ENCODE measurements at regions not wholly inside any gene's neighbourhood (a gene's known extent, or its start where the extent isn't known, plus 50 kb on each side); places are given as distances from the start of the nearest gene placed in this dataset.

GRCh38 chr4:100082852-100083251 lies 107.4 kb downstream of the DDIT4L start:
- no peak for FAIRE-seq

DNA sequence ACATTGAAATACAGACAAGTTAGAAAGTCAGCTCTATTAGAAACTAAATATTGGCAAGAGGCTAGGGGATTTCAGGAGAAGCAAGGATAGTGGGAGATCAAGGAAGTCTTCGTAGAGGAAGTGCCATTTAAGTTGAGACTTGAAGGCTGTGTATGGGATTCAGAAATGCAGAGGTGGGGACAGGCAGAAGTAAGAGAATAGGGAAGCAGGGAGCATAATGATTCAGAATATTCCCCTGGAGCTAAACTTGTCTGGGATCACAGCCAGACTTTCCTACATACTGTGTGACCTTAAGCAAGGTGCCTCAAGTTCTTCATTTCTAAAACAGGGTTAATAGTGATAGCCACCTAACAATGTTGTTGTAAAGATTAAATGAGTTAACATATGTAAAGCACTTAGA lies 108.8 kb downstream of the DDIT4L start:
- no peak for FAIRE-seq

DNA sequence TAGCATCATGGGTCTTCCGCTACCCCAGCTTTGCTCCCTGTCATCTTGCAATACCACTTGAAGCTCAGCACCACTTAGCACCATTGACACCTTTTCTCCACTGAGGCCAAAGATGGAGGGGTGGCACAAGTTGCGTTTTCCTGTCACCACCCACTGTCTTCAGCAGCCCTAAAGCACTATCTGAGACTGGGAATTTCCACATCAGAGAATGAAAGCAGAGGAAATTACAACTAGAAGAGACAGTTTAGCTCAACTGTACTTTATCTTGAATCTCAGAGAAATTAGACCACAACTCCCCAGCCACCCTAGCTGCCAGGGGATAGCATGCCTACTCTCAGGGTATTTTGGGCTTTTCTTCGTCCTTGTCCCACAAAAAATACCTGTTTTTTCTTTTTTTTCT lies 111.0 kb downstream of the DDIT4L start:
- FAIRE-seq, result no peak

DNA sequence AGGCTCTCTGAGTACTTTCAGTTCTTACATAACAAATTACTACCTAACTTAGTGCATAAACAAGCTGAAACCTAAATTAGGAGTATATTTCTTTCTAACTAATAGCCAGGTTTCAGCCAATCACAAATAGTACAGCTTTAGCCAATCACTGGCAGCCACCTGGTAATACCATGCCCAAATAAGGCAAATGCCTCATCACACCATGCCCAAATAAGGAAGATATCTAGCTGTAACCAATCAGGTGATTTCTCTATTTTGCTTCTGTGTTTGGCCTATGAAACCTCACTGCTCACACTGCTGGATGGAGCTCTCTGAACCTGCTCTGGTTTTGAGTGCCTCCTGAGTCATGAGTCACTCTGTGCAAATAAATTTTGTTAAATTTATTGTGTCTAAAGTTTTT lies 113.5 kb downstream of the DDIT4L start:
- no peak for FAIRE-seq

- FAIRE-seq, result no peak
Observed at GRCh38 chr4:100075486-100076270, 114.6 kb downstream of the DDIT4L start.

DNA sequence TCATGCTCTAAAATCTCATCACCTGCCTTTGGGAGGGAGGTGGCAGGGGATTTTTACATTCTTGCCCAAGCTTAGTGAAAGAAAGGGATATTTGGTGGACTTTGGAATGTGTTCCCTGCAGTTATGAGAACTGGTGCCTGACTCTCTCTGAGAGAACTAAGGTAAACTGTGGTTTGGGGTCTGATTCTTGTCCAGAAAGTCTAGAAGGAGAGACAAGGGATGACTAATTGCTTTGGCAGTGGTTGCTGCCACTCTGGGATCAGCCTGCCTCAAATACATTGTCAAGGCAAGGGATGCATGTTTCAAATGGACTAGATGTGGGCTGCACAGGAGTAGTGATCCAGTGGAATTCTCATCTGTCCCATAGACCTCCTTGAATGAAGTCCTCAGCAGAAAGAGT lies 115.2 kb downstream of the DDIT4L start:
- no peak for FAIRE-seq

DNA sequence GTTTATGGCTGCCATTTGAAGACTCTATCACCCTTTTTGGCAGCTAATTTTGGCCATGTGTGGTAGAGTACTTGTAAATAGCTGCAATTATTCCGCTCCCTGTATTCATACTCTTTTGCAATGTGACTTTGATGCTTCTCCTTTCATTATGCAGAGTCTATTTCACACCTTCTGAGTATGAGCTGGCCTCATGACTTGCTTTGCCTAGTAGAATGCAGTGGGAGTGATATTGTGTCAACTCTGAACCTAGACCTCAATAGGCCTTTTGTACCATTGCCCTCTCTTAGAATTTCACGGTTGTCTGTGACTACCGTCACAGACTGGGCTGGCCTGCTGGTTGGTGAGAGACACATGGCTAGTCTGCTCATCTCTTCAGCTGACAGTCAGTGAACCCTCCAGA lies 118.8 kb downstream of the DDIT4L start:
- FAIRE-seq, result no peak

DNA sequence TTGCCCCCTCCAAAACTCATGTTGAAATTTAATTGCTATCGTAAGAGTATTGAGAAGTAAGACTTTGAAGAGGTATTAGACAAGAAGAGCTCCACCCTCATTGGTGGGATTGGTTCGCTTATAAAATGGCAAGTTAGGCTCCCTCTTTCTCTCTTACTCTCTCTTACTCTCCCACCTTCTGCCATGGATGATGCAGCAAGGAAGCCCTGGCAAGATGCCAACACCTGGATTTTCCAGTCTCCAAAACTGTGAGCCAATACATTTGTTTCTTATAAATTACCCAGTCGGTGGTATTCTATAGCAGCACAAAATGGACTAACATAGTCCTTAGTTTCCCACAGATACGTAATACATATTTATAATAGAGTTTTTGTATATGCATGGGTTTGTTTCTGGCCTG lies 119.4 kb downstream of the DDIT4L start:
- FAIRE-seq, result no peak

- FAIRE-seq, result no peak
Observed at GRCh38 chr4:100069207-100069606, 119.1 kb upstream of the H2AZ1 start.

GRCh38 chr4:100067255-100067654 lies 117.2 kb upstream of the H2AZ1 start:
- FAIRE-seq, result no peak

GRCh38 chr4:100063355-100063754 lies 113.3 kb upstream of the H2AZ1 start:
- no peak for FAIRE-seq

- FAIRE-seq, result no peak
Observed at GRCh38 chr4:100062921-100063320, 112.8 kb upstream of the H2AZ1 start.

DNA sequence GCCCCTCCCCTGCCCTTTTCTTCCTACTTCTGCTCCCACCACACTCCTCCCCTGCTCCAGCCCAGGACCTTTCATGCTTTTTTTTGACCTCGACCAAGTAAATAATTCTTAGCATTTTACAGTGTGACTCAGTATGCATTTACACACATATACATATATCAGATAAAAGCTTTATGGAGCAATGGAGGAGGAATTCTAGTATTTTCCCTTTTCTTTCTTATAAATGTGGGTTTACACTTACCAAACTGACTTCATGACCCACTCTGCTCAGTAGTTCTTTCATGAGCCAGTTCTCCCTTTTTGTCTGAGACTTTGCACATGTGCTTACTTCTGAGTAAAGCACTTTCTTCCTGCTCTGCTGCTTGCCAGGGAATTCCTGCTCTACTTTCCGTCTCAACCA lies 111.8 kb upstream of the H2AZ1 start:
- no peak for FAIRE-seq

DNA sequence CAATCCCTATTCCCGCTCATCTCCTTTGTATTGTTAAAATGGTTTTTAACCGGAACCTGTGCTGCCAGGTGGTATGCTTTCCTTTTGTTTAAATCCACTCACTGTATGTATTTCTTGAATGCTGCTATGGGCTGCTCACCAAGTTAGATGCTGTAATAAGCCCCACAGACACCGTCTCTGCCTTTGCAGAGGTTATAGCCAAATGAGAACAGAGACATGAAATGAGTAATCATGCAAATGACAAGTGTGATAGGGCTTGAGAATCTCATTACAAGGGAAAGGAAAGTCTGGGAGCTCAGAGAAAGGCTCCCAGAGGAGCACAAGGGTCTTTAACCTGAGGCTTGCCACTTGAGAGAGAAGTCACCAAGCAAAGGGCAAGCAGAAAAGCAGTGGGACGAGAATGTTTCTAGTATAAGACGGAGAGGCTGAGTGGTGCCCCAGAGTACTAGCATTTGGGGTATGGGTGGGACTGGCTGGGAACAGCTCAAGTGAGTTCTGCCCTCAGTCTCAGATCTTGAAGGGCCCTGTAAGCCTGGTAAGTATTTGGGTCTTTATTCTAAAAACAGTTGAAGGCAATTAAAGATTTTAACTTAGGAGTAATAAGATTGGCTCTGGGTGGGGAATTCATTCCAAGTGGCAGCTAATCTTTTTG lies 110.8 kb upstream of the H2AZ1 start:
- FAIRE-seq, result no peak

DNA sequence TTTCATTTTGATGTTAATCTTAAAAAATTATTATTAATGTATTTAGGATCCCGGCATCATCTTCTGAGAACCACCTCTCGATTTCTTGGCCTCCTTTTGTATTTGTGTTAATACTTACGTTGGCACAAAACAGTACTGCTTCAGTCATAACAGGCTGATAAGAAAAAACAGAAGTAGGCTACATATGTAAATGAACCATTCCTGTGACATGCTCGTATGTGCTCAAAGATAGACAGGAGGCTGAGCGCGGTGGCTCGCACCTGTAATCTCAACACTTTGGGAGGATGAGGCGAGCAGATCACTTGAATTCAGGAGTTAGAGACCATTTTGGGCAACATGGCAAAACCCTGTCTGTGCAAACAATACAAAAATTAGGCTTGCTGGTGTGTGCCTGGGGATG lies 109.4 kb upstream of the H2AZ1 start:
- no peak for FAIRE-seq

GRCh38 chr4:100056701-100057100 lies 106.6 kb upstream of the H2AZ1 start:
- FAIRE-seq, result no peak

DNA sequence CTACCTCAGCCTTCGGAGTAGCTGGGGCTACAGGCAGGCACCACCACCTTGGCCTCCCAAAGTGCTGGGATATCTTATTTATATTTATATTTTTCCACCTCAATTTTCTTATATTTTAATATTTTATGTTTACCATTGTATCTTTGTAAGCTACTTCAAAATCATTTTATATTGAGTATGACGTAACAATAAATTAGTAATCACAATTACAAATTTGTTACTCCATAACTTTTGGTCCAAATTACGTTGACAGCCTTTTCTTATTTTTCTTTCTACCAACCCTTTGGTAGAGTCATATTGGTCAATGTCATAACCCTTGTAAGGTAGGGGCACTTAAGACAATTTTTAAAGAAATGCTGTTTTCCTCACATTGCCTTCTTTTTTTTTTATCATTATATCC lies 104.0 kb upstream of the H2AZ1 start:
- FAIRE-seq, result no peak

DNA sequence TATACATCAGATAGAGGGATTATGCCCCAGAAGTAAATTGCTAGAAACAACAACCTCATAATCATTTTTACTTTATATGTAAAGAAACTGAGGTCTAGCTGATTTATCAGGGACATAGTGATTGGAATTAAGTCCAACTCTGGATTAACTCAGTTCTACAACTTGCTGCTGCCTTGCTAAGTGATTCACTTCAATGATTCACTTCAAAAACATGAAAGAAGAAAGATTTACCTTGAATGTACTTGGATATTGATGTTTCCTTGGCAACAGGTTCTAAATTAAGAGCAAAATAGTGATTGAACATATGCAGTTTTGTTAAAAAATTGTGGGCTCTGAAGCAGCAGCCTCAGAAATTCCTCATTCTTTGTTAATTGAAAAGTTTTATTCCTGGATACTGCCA lies 99.8 kb upstream of the H2AZ1 start:
- FAIRE-seq, result no peak

GRCh38 chr4:100042711-100043110 lies 92.6 kb upstream of the H2AZ1 start:
- no peak for FAIRE-seq

GRCh38 chr4:100042235-100042634 lies 92.2 kb upstream of the H2AZ1 start:
- FAIRE-seq, result no peak

DNA sequence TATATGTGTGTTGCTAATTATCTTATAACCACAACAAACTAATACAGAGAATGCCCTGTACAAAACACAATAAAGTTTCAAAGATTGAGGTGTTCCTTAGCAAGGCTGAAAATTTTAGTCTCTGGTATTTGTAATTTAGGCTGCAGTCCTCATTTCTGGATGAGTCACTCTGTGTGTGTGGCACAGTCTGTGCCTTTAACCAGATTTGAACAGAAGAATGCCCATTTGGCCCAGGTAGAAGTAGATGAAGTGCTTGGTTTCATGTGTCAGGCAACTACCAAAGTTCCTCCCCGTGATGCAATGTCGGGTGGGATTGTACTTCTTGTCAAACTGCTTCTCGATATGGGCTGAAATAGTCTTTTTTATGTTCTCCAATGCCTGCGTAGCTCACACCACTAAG lies 91.6 kb upstream of the H2AZ1 start:
- FAIRE-seq, result no peak

DNA sequence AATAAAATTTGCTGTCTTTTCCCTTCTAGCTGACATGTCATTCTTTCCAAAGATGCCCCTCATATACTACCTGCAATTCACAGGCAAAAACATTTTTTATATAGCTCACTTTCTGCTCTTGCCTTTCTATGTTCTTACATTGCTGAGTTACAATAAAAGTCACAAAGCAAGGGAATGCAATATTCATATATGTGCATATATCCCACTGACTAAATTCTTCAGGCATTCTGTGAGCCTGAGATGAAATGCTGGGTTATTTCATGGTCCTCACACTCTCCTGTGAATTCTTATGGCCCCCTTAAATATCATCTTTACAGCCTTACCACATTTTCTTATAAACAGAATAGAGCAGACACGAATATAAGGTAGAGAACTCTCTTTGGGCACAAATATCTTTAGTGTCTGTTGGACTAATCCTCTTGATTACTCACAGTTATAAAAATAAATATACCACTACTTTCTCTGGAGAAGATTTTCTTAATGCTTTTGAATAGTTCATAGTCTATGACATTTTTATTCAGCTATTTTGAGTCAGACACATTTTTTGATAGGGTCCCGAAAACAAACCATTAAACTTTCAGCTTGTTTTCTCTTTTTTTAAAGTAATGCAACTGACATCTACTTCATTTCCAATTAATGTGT lies 84.1 kb upstream of the H2AZ1 start:
- no peak for FAIRE-seq

DNA sequence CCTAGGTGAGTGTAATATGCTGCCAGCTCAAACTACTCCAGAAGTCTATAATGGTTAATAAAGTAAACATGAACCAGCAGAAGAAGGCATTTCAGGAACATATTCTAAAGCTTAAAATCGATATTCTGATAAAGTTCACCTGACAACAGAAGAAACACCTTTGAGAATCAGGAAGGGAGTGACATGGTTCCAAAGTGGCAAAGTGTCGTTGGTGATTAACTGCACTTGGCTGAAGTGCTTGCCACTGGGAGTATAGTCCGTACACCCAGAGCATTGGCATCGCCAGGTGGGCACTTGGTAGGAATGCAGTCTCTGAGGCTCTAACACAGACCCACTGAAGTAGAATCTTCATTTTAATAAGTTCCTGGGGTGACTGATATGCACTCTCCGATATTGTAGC lies 76.0 kb upstream of the H2AZ1 start:
- FAIRE-seq, result no peak

GRCh38 chr4:100023800-100024199 lies 73.7 kb upstream of the H2AZ1 start:
- FAIRE-seq, result no peak
